ENCODE measurements at regions not wholly inside any gene's neighbourhood (a gene's known extent, or its start where the extent isn't known, plus 50 kb on each side); places are given as distances from the start of the nearest gene placed in this dataset.

- TF ChIP-seq CTCF (IDR thresholded peaks at IDR 0.05): no peak
These were observed 170.0 kb upstream of the ROBO2 start for GRCh38 chr3:76869726-76870384.

- TF ChIP-seq CTCF (IDR thresholded peaks at IDR 0.05): no peak
These were observed 168.2 kb upstream of the ROBO2 start for GRCh38 chr3:76871655-76872054.

GRCh38 chr3:76872999-76873398, 166.9 kb upstream of the ROBO2 start:
- no peak for TF ChIP-seq CTCF (IDR thresholded peaks at IDR 0.05)

- TF ChIP-seq CTCF (IDR thresholded peaks at IDR 0.05): no peak
These were observed 166.2 kb upstream of the ROBO2 start for GRCh38 chr3:76873532-76874242.

GRCh38 chr3:76879959-76880358, 159.9 kb upstream of the ROBO2 start:
- no peak for TF ChIP-seq CTCF (IDR thresholded peaks at IDR 0.05)

GRCh38 chr3:76886761-76887500, 153.0 kb upstream of the ROBO2 start:
- TF ChIP-seq CTCF (IDR thresholded peaks at IDR 0.05): no peak

GRCh38 chr3:76888856-76889255, 151.0 kb upstream of the ROBO2 start:
- TF ChIP-seq CTCF (IDR thresholded peaks at IDR 0.05): no peak

Data from LNCAP (cell line).